ENCODE measurements at regions not wholly inside any gene's neighbourhood (a gene's known extent, or its start where the extent isn't known, plus 50 kb on each side); places are given as distances from the start of the nearest gene placed in this dataset.

GRCh38 chr13:99844421-99844820, 127.1 kb downstream of the ZIC5 start:
- no peak overlapping the region for H3K4me3 ChIP-seq (ENCODE audit: low read depth, low read length)
- no peak for DNase-seq (ENCODE audit: low read depth)
- TF ChIP-seq POLR2A (IDR thresholded peaks at IDR 0.05; ENCODE audit: extremely low read depth, insufficient read length) (no peak), CTCF (IDR thresholded peaks at IDR 0.05; ENCODE audit: low read depth, low read length) (no peak), MYC (IDR thresholded peaks at IDR 0.05; ENCODE audit: low read depth, low read length) (no peak), MAX (IDR thresholded peaks at IDR 0.05; ENCODE audit: low read depth, low read length) (no peak)

GRCh38 chr13:99843872-99844271, 127.7 kb downstream of the ZIC5 start:
- TF ChIP-seq CTCF (IDR thresholded peaks at IDR 0.05; ENCODE audit: low read depth, low read length) (no peak), POLR2A (IDR thresholded peaks at IDR 0.05; ENCODE audit: extremely low read depth, insufficient read length) (no peak), MAX (IDR thresholded peaks at IDR 0.05; ENCODE audit: low read depth, low read length) (no peak), MYC (IDR thresholded peaks at IDR 0.05; ENCODE audit: low read depth, low read length) (no peak)
- DNase-seq (ENCODE audit: low read depth) = no peak
- H3K4me3 ChIP-seq (ENCODE audit: low read depth, low read length) = no peak overlapping the region

DNA sequence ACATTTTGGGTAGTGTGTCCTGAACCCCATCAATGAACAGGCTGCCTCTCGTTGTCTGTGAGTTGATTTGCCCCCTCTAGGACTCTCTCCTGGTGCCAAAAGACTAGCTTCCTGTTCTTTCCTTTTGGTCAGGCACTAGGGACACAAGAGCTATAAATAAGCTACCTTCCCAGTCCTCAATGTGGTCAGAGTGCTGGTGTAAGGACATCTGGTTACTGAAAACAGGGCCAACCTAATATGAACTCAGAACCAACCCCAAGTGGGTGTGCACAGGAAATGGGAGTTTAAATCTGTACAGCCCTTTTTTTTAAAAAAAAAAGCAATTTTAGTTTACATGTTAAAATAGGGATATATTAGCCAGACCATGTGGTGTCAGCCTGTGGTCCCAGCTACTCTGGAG, 129.2 kb downstream of the ZIC5 start:
- no peak overlapping the region for H3K4me3 ChIP-seq (ENCODE audit: low read depth, low read length)
- TF ChIP-seq MYC (IDR thresholded peaks at IDR 0.05; ENCODE audit: low read depth, low read length) = no peak
- no peak for DNase-seq (ENCODE audit: low read depth)

- H3K4me3 ChIP-seq (ENCODE audit: low read depth, low read length) = no peak overlapping the region
- DNase-seq (ENCODE audit: low read depth) = no peak
- no peak for TF ChIP-seq POLR2A (IDR thresholded peaks at IDR 0.05; ENCODE audit: extremely low read depth, insufficient read length)
- no peak for TF ChIP-seq MYC (IDR thresholded peaks at IDR 0.05; ENCODE audit: low read depth, low read length)
- TF ChIP-seq MAX (IDR thresholded peaks at IDR 0.05; ENCODE audit: low read depth, low read length) = no peak
- no peak for TF ChIP-seq CTCF (IDR thresholded peaks at IDR 0.05; ENCODE audit: low read depth, low read length)
These were observed 135.3 kb downstream of the ZIC5 start for GRCh38 chr13:99836291-99836690.

GRCh38 chr13:99835442-99835841, 136.1 kb downstream of the ZIC5 start:
- TF ChIP-seq POLR2A (IDR thresholded peaks at IDR 0.05; ENCODE audit: extremely low read depth, insufficient read length) (no peak), CTCF (IDR thresholded peaks at IDR 0.05; ENCODE audit: low read depth, low read length) (no peak), MYC (IDR thresholded peaks at IDR 0.05; ENCODE audit: low read depth, low read length) (no peak), MAX (IDR thresholded peaks at IDR 0.05; ENCODE audit: low read depth, low read length) (no peak)
- DNase-seq (ENCODE audit: low read depth) = no peak
- H3K4me3 ChIP-seq (ENCODE audit: low read depth, low read length) = no peak overlapping the region

DNA sequence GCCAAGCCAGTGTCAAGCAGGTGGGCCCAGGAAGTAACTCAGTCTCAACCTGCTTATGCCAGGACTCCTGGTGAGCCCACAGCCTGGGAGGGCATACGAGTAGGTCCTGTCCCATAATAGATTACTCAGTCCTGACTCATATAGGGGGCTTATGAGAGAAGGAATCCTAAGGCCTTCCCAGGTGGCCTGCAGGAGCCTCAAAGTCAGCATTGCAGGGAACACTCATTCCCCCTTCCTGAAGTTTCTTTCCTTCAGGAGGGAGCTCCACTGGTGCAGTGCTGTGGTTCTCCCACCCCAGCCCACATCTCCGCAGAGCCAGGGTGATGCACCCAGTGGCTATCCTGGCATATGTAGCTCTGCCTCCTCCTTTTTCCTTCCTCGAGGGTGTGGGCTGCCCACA, 137.3 kb downstream of the ZIC5 start:
- TF ChIP-seq CTCF (IDR thresholded peaks at IDR 0.05; ENCODE audit: low read depth, low read length) = no peak
- no peak for TF ChIP-seq MYC (IDR thresholded peaks at IDR 0.05; ENCODE audit: low read depth, low read length)
- no peak for TF ChIP-seq POLR2A (IDR thresholded peaks at IDR 0.05; ENCODE audit: extremely low read depth, insufficient read length)
- no peak for TF ChIP-seq MAX (IDR thresholded peaks at IDR 0.05; ENCODE audit: low read depth, low read length)
- DNase-seq (ENCODE audit: low read depth) = no peak
- H3K4me3 ChIP-seq (ENCODE audit: low read depth, low read length) = no peak overlapping the region
